Peyer's patch (tissue), 4 donors: ENCODE measurements at regions not wholly inside any gene's neighbourhood (a gene's known extent, or its start where the extent isn't known, plus 50 kb on each side); places are given as distances from the start of the nearest gene placed in this dataset.

Experiments
- DNase-seq, 3 donors: peaks; one replicate each; pipeline ENCODE4 v3.0.0-alpha.2; 2017 to 2019
- H3K27ac ChIP-seq, 4 donors: fragments of 200-600 bp; sonication (generic); one replicate each; pipeline ENCODE4 v1.5.1; 2016 to 2019
- H3K27me3 ChIP-seq, 2 donors: fragments of 200-600 bp; sonication (generic); one replicate each; pipeline ENCODE4 v1.5.1; 2019
- H3K36me3 ChIP-seq, 3 donors: fragments of 200-600 bp; sonication (generic); one replicate each; pipeline ENCODE4 v1.5.1; 2016 to 2019
- H3K4me1 ChIP-seq, 4 donors: fragments of 200-600 bp; sonication (generic); one replicate each; pipeline ENCODE4 v1.5.1; 2016 to 2019
- H3K4me3 ChIP-seq, 4 donors: fragments of 200-600 bp; sonication (generic); 1 replicate in 3 of 4; 2 replicates in 1 of 4; pipeline ENCODE4 v1.5.1; 2016 to 2019; ENCODE audit warnings: mild to moderate bottlenecking in 1 of 4
- H3K9me3 ChIP-seq, 4 donors: fragments of 200-600 bp; sonication (generic); one replicate each; pipeline ENCODE4 v1.5.1; 2016 to 2019; ENCODE audit warnings: mild to moderate bottlenecking in 1 of 4
- CTCF ChIP-seq, 6 experiments: fragments of 450-650 bp in 4 of 6; fragments of 200-600 bp in 2 of 6; sonication (generic) in 1 of 6; IDR thresholded peaks; one replicate each; pipeline ENCODE4 v1.5.1; 2017 to 2019; ENCODE audit warnings: antibody characterized with exemption in 6 of 6, mild to moderate bottlenecking in 3 of 6, moderate library complexity in 1 of 6
- POLR2A ChIP-seq, 2 donors: fragments of 450-650 bp; IDR thresholded peaks; one replicate each; pipeline ENCODE4 v1.5.1; 2017; ENCODE audit warnings: antibody characterized with exemption in 2 of 2, mild to moderate bottlenecking in 2 of 2, moderate library complexity in 2 of 2

GRCh38 chr9:16031486-16031885 lies 478.6 kb downstream of the CCDC171 start:
- Histone ChIP-seq H3K4me3 (no peak overlapping the region), H3K27ac (no peak overlapping the region), H3K9me3 (no peaks in the 10 kb centered on the region), H3K36me3 (no peaks in the 10 kb centered on the region), H3K4me1 (no peaks in the 10 kb centered on the region), H3K27me3 (no peaks in the 10 kb centered on the region)
- TF ChIP-seq POLR2A (IDR thresholded peaks at IDR 0.05) = no peak
- no peak for TF ChIP-seq CTCF (IDR thresholded peaks at IDR 0.05)
- no peak for DNase-seq

- Histone ChIP-seq H3K36me3 (no peaks in the 10 kb centered on the region), H3K4me3 (no peak overlapping the region), H3K27me3 (no peaks in the 10 kb centered on the region), H3K9me3 (no peaks in the 10 kb centered on the region), H3K27ac (no peak overlapping the region), H3K4me1 (no peaks in the 10 kb centered on the region)
- no peak for DNase-seq
- TF ChIP-seq POLR2A (IDR thresholded peaks at IDR 0.05) (no peak), CTCF (IDR thresholded peaks at IDR 0.05) (no peak)
Observed at GRCh38 chr9:16031971-16032370, 479.1 kb downstream of the CCDC171 start.

GRCh38 chr9:16032799-16033198 lies 480.0 kb downstream of the CCDC171 start:
- H3K4me3 ChIP-seq = no peak overlapping the region
- no peaks in the 10 kb centered on the region for H3K4me1 ChIP-seq
- DNase-seq = no peak
- no peak overlapping the region for H3K27ac ChIP-seq
- no peaks in the 10 kb centered on the region for H3K27me3 ChIP-seq
- H3K9me3 ChIP-seq = no peaks in the 10 kb centered on the region
- no peaks in the 10 kb centered on the region for H3K36me3 ChIP-seq
- TF ChIP-seq CTCF (IDR thresholded peaks at IDR 0.05) (no peak), POLR2A (IDR thresholded peaks at IDR 0.05) (no peak)

GRCh38 chr9:16033253-16033652 lies 480.4 kb downstream of the CCDC171 start:
- TF ChIP-seq CTCF (IDR thresholded peaks at IDR 0.05) (no peak), POLR2A (IDR thresholded peaks at IDR 0.05) (no peak)
- H3K4me3 ChIP-seq = no peak overlapping the region

GRCh38 chr9:16033921-16034691 lies 481.3 kb downstream of the CCDC171 start:
- no peaks in the 10 kb centered on the region for H3K27me3 ChIP-seq
- H3K4me1 ChIP-seq = no peaks in the 10 kb centered on the region
- no peak overlapping the region for H3K27ac ChIP-seq
- no peak for DNase-seq
- TF ChIP-seq CTCF (IDR thresholded peaks at IDR 0.05) = no peak
- no peak for TF ChIP-seq POLR2A (IDR thresholded peaks at IDR 0.05)
- no peaks in the 10 kb centered on the region for H3K9me3 ChIP-seq
- no peaks in the 10 kb centered on the region for H3K36me3 ChIP-seq
- no peak overlapping the region for H3K4me3 ChIP-seq

More at GRCh38 chr9:16033253-16033652, 480.4 kb downstream of the CCDC171 start:
- Histone ChIP-seq H3K36me3 (no peaks in the 10 kb centered on the region), H3K4me1 (no peaks in the 10 kb centered on the region), H3K9me3 (no peaks in the 10 kb centered on the region), H3K27ac (no peak overlapping the region), H3K27me3 (no peaks in the 10 kb centered on the region)
- no peak for DNase-seq
